Loucy (cell line): ENCODE measurements at regions not wholly inside any gene's neighbourhood (a gene's known extent, or its start where the extent isn't known, plus 50 kb on each side); places are given as distances from the start of the nearest gene placed in this dataset.

Experiments used
- H2AFZ ChIP-seq: fragments of 200-600 bp; sonication (generic); 2 replicates; pipeline ENCODE4 v1.6.0; 2016; ENCODE audit warnings: antibody characterized with exemption, mild to moderate bottlenecking, low read length, moderate library complexity
- H3F3A ChIP-seq: fragments of 200-600 bp; 2 replicates; pipeline ENCODE4 v1.6.0; 2016; ENCODE audit warnings: antibody characterized with exemption, low read depth, mild to moderate bottlenecking
- H3K27me3 ChIP-seq: fragments of 200-600 bp; sonication (generic); 2 replicates; pipeline ENCODE4 v1.6.1; 2014; ENCODE audit warnings: low read length, mild to moderate bottlenecking; ENCODE audit not compliant: insufficient read depth, poor library complexity, severe bottlenecking
- H3K36me3 ChIP-seq: fragments of 200-600 bp; sonication (generic); 2 replicates; pipeline ENCODE4 v1.6.1; 2016; ENCODE audit warnings: low read length; ENCODE audit not compliant: insufficient read depth
- H3K4me1 ChIP-seq: fragments of 200-600 bp; sonication (generic); 2 replicates; pipeline ENCODE4 v1.5.1; 2014; ENCODE audit warnings: low read length, mild to moderate bottlenecking; ENCODE audit not compliant: insufficient read depth, poor library complexity, severe bottlenecking
- H3K4me2 ChIP-seq: fragments of 200-600 bp; sonication (generic); 2 replicates; pipeline ENCODE4 v1.6.0; 2014; ENCODE audit warnings: antibody characterized with exemption, low read length, low read depth, mild to moderate bottlenecking; ENCODE audit not compliant: poor library complexity, severe bottlenecking
- H3K4me3 ChIP-seq: fragments of 200-600 bp; sonication (generic); 2 replicates; pipeline ENCODE4 v1.5.1; 2014; ENCODE audit warnings: low read length, mild to moderate bottlenecking, mixed read lengths; ENCODE audit not compliant: poor library complexity, severe bottlenecking
- H3K79me2 ChIP-seq: fragments of 200-600 bp; sonication (generic); 2 replicates; pipeline ENCODE4 v1.6.1; 2014; ENCODE audit warnings: low read length; ENCODE audit not compliant: insufficient read depth
- H3K9ac ChIP-seq: fragments of 200-600 bp; sonication (generic); 2 replicates; pipeline ENCODE4 v1.6.0; 2014; ENCODE audit warnings: mild to moderate bottlenecking, low read depth, low read length, moderate library complexity; ENCODE audit not compliant: poor library complexity, severe bottlenecking
- H3K9me2 ChIP-seq: fragments of 200-600 bp; sonication (generic); replicated peaks from 2 replicates; pipeline ENCODE4 v1.6.1; 2016; ENCODE audit warnings: low read depth, low read length, mixed read lengths
- H3K9me3 ChIP-seq: fragments of 200-600 bp; sonication (generic); 2 replicates; pipeline ENCODE4 v1.6.1; 2014; ENCODE audit warnings: mild to moderate bottlenecking, antibody characterized with exemption, low read length, low read depth; ENCODE audit not compliant: insufficient read depth
- H4K20me1 ChIP-seq: fragments of 200-600 bp; sonication (generic); 2 replicates; pipeline ENCODE4 v1.6.0; 2014; ENCODE audit warnings: antibody characterized with exemption, low read length, mild to moderate bottlenecking; ENCODE audit not compliant: insufficient read depth, poor library complexity, severe bottlenecking
- CTCF ChIP-seq: fragments of 200-600 bp; sonication (generic); conservative IDR thresholded peaks from 2 replicates; pipeline ENCODE4 v1.5.1; 2014; ENCODE audit warnings: mild to moderate bottlenecking, antibody characterized with exemption, low read length
- EZH2phosphoT487 ChIP-seq: fragments of 200-600 bp; IDR thresholded peaks from 2 replicates; pipeline ENCODE4 v1.6.1; 2018; ENCODE audit warnings: antibody characterized with exemption, mild to moderate bottlenecking, moderate library complexity, borderline replicate concordance

GRCh38 chr15:26126070-26126469, 262.9 kb upstream of the ATP10A start:
- Histone ChIP-seq H3K79me2 (no peaks in the 10 kb centered on the region), H3K36me3 (no peaks in the 10 kb centered on the region), H3K4me1 (no peaks in the 10 kb centered on the region), H3F3A (no peaks in the 10 kb centered on the region), H3K27me3 (no peaks in the 10 kb centered on the region), H3K9ac (no peak overlapping the region), H3K4me2 (no peak overlapping the region), H3K9me2 (no peaks in the 10 kb centered on the region), H3K4me3 (no peak overlapping the region), H2AFZ (no peak overlapping the region), H3K9me3 (peaks cover 4% of the 10 kb centered on the region; the same call in 1 of the 2 replicates), H4K20me1 (no peaks in the 10 kb centered on the region)
- TF ChIP-seq EZH2phosphoT487 (no peak), CTCF (no peak)

- Histone ChIP-seq H3K9ac (no peak overlapping the region), H3K4me2 (no peak overlapping the region), H3F3A (no peaks in the 10 kb centered on the region), H3K4me3 (no peak overlapping the region), H4K20me1 (no peaks in the 10 kb centered on the region), H3K9me3 (peaks cover 4% of the 10 kb centered on the region; the same call in 1 of the 2 replicates), H3K4me1 (no peaks in the 10 kb centered on the region), H2AFZ (no peak overlapping the region), H3K27me3 (no peaks in the 10 kb centered on the region), H3K36me3 (no peaks in the 10 kb centered on the region), H3K9me2 (no peaks in the 10 kb centered on the region), H3K79me2 (no peaks in the 10 kb centered on the region)
- TF ChIP-seq CTCF (no peak), EZH2phosphoT487 (no peak)
These were observed 262.5 kb upstream of the ATP10A start for GRCh38 chr15:26125664-26126063.

- no peaks in the 10 kb centered on the region for H3F3A ChIP-seq
- no peaks in the 10 kb centered on the region for H3K9me2 ChIP-seq
- no peaks in the 10 kb centered on the region for H3K27me3 ChIP-seq
- no peak overlapping the region for H3K4me3 ChIP-seq
- H3K9me3 ChIP-seq, result no peaks in the 10 kb centered on the region; the same call in 1 of the 2 replicates
- H4K20me1 ChIP-seq, result no peaks in the 10 kb centered on the region
- H3K36me3 ChIP-seq, result no peaks in the 10 kb centered on the region
- TF ChIP-seq EZH2phosphoT487 (no peak), CTCF (no peak)
- H3K4me2 ChIP-seq, result no peak overlapping the region
- H3K79me2 ChIP-seq, result no peaks in the 10 kb centered on the region
- H3K4me1 ChIP-seq, result no peaks in the 10 kb centered on the region
- H2AFZ ChIP-seq, result no peak overlapping the region
- no peak overlapping the region for H3K9ac ChIP-seq
These were observed 256.2 kb upstream of the ATP10A start for GRCh38 chr15:26119322-26119721.
